ENCODE measurements at regions not wholly inside any gene's neighbourhood (a gene's known extent, or its start where the extent isn't known, plus 50 kb on each side); places are given as distances from the start of the nearest gene placed in this dataset.
"Not testable (repeated sequence)": the region's sequence is repeated elsewhere in the genome, so short reads cannot be mapped to it uniquely, and the experiment has no call there.

DNA sequence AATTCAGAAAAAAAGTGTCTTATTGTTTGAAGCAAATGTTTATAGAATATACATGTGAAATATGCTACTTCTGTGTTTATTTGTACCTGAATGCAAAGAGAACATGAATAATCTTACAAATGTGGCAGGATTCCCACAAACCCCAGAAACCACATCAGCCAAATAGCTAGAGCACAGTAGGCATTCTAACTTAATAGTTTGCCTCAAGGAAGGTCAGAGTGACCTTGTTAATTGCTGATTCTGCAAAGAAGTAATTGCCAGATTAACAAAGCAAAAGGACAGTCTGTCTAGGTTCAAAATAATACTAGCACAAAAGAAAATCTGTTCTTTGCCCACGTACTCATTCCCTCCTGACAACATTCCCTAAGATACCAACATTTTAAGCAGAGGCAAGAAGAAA, 604.0 kb downstream of the PYDC2 start:
- Histone ChIP-seq H3K36me3 (ENCODE audit: insufficient read depth, low read length) (no peaks in the 10 kb centered on the region), H3K4me3 (ENCODE audit: low read length) (no peak overlapping the region), H3K9me3 (ENCODE audit: control insufficient read depth in 1 of 2, insufficient read depth in 1 of 2, low read length in 2 of 2) (peaks cover 0 to 4% of the 10 kb centered on the region in 2 experiments), H3K27ac (ENCODE audit: low read depth in 1 of 2, low read length in 2 of 2) (no peak overlapping the region), H3K4me1 (ENCODE audit: insufficient read depth, low read length) (no peaks in the 10 kb centered on the region), H3K27me3 (ENCODE audit: control insufficient read depth in 1 of 2, insufficient read depth in 2 of 2, low read length in 2 of 2) (no peaks in the 10 kb centered on the region)
- TF ChIP-seq, protein P1, sequence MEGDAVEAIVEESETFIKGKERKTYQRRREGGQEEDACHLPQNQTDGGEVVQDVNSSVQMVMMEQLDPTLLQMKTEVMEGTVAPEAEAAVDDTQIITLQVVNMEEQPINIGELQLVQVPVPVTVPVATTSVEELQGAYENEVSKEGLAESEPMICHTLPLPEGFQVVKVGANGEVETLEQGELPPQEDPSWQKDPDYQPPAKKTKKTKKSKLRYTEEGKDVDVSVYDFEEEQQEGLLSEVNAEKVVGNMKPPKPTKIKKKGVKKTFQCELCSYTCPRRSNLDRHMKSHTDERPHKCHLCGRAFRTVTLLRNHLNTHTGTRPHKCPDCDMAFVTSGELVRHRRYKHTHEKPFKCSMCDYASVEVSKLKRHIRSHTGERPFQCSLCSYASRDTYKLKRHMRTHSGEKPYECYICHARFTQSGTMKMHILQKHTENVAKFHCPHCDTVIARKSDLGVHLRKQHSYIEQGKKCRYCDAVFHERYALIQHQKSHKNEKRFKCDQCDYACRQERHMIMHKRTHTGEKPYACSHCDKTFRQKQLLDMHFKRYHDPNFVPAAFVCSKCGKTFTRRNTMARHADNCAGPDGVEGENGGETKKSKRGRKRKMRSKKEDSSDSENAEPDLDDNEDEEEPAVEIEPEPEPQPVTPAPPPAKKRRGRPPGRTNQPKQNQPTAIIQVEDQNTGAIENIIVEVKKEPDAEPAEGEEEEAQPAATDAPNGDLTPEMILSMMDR (IDR thresholded peaks at IDR 0.05), result no peak
- ChIA-PET CTCF (no interaction called here), POLR2A (no interaction called here)
- Mint-ChIP-seq H3K27me3 (no peaks in the 10 kb centered on the region), H3K27ac (no peak overlapping the region), H3K9me3 (peaks cover 2% of the 10 kb centered on the region), H3K4me3 (no peak overlapping the region), H3K36me3 (ENCODE audit: low read depth) (no peaks in the 10 kb centered on the region), H3K4me1 (ENCODE audit: low read depth) (no peaks in the 10 kb centered on the region)
- no peak for DNase-seq
- ATAC-seq (ENCODE audit: poor library complexity), result no peak
- intact Hi-C loops (cut with DNase I, micrococcal nuclease), result no loop called here

DNA sequence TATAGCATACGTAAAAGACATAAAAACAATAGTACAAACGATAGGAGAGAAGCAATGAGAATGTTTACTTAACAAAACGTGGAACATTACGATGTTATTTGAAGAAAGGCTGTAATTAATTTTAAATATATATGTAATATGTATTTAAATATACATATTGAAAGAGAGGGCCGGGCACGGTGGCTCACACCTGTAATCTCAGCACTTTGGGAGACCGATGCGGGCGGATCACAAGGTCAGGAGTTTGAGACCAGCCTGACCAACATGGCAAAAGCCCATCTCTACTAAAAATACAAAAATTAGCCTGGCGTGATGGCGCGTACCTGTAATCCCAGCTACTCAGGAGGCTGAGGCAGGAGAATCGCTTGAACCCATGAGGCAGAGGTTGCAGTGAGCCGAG, 605.3 kb downstream of the PYDC2 start:
- ATAC-seq (ENCODE audit: poor library complexity); H3K9me3 ChIP-seq (ENCODE audit: control insufficient read depth in 1 of 2, insufficient read depth in 1 of 2, low read length in 2 of 2); H3K27me3 ChIP-seq (ENCODE audit: control insufficient read depth in 1 of 2, insufficient read depth in 2 of 2, low read length in 2 of 2); H3K9me3 Mint-ChIP-seq; H3K27ac Mint-ChIP-seq; H3K27ac ChIP-seq (ENCODE audit: low read depth in 1 of 2, low read length in 2 of 2); H3K4me3 Mint-ChIP-seq; H3K4me1 Mint-ChIP-seq (ENCODE audit: low read depth); POLR2A ChIA-PET; intact Hi-C loops (cut with DNase I, micrococcal nuclease); H3K36me3 ChIP-seq (ENCODE audit: insufficient read depth, low read length); DNase-seq; H3K36me3 Mint-ChIP-seq (ENCODE audit: low read depth); H3K4me1 ChIP-seq (ENCODE audit: insufficient read depth, low read length); H3K4me3 ChIP-seq (ENCODE audit: low read length); H3K27me3 Mint-ChIP-seq; CTCF ChIA-PET: not testable (repeated sequence)

DNA sequence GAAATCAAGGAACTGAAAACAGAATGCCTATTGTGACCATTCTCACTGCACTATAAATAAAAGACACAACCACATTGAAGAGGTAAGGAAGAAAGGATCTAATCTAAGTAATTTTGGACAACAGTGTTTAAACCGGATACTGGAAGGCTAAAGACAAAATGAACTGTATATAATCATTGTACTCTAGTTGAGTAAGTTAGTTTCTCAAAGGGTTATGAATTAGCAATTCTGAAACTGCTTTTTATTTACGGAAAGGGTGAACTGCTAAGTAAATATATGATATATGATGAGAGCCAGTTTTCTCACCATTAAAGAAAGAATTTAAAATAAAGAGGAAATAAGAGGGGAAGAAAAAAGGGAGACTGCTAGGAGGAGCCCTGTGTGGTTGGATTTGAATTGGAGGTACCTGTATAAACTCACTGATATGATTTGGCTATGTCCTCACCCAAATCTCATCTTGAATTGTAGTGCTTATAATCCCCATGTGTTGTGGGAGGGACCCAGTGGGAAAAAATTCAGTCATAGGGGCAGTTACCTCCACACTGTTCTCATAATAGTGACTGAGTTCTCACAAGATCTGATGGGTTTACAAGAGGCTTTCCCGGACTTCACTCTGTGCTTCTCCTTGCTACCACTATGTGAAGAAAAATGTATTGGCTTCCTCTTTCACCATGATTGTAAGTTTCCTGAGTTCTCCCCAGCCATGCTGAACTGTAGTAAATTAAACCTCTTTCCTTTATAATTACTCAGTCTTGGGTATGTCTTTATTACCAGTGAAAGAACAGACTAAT, 607.7 kb downstream of the PYDC2 start:
- POLR2A ChIA-PET, result no interaction called here
- TF ChIP-seq, protein P1 (IDR thresholded peaks at IDR 0.05), result no peak
- no peak overlapping the region for H3K27ac ChIP-seq (ENCODE audit: low read depth in 1 of 2, low read length in 2 of 2)
- H3K9me3 ChIP-seq (ENCODE audit: control insufficient read depth in 1 of 2, insufficient read depth in 1 of 2, low read length in 2 of 2), result peaks cover 0 to under 1% of the 10 kb centered on the region in 2 experiments
- no peak overlapping the region for H3K4me3 Mint-ChIP-seq
- no peaks in the 10 kb centered on the region for H3K4me1 ChIP-seq (ENCODE audit: insufficient read depth, low read length)
- CTCF ChIA-PET, result no interaction called here
- DNase-seq (no peak), ATAC-seq (ENCODE audit: poor library complexity) (no peak)
- intact Hi-C loops (cut with DNase I, micrococcal nuclease), result no loop called here
- H3K27ac Mint-ChIP-seq, result no peak overlapping the region
- H3K36me3 ChIP-seq (ENCODE audit: insufficient read depth, low read length), result no peaks in the 10 kb centered on the region
- H3K4me3 ChIP-seq (ENCODE audit: low read length), result no peak overlapping the region
- H3K36me3 Mint-ChIP-seq (ENCODE audit: low read depth), result no peaks in the 10 kb centered on the region
- no peaks in the 10 kb centered on the region for H3K4me1 Mint-ChIP-seq (ENCODE audit: low read depth)
- H3K27me3 ChIP-seq (ENCODE audit: control insufficient read depth in 1 of 2, insufficient read depth in 2 of 2, low read length in 2 of 2), result no peaks in the 10 kb centered on the region
- H3K9me3 Mint-ChIP-seq, result peaks cover 2% of the 10 kb centered on the region
- no peaks in the 10 kb centered on the region for H3K27me3 Mint-ChIP-seq
